HCT116 (cell line): ENCODE measurements at regions not wholly inside any gene's neighbourhood (a gene's known extent, or its start where the extent isn't known, plus 50 kb on each side); places are given as distances from the start of the nearest gene placed in this dataset.

Source experiments
- ATAC-seq: fragments of 200-7000 bp; cut with Tn5 transposase; 2 replicates; pipeline ENCODE4 v1.9.1; 2020; ENCODE audit warnings: mild to moderate bottlenecking, moderate library complexity
- BruUV-seq: library from RNA; stranded (reverse); fragments of 400-500 nt; replicated peaks from 2 replicates; lab custom pipeline; 2021; lab: Mats Ljungman, UMichigan
- CTCF ChIA-PET: fragments of 300-600 bp; sonication (Branson Sonifier 250); formaldehyde crosslinking; loops from one replicate; lab custom pipeline; 2021; ENCODE audit warnings: antibody characterized with exemption; lab: Charles Lee
- POLR2A ChIA-PET: fragments of 300-600, 350-600 bp; sonication (Branson Sonifier 250); formaldehyde crosslinking; loops from one replicate; lab custom pipeline; 2021; ENCODE audit warnings: antibody characterized with exemption; lab: Charles Lee
- RAD21 ChIA-PET, 2 experiments: fragments of 300-600 bp; sonication (Branson Sonifier 250); formaldehyde crosslinking; loops; one replicate each; lab custom pipeline; 2023; ENCODE audit warnings: low total read pairs in 2 of 2; ENCODE audit not compliant: uncharacterized antibody in 2 of 2, unreplicated experiment in 2 of 2, low non-redundant PET in 1 of 2; lab: Charles Lee
- DNase-seq: peaks from one replicate; pipeline ENCODE4 v3.0.0-alpha.2; 2010; ENCODE audit warnings: low read depth, low spot score
- H2AFZ ChIP-seq: fragments of 200-600 bp; shearing (Covaris generic), sonication (generic); 2 replicates; pipeline ENCODE4 v1.6.1; 2017; ENCODE audit warnings: low read depth, mixed run types, mixed read lengths, antibody characterized with exemption, low read length; ENCODE audit not compliant: poor library complexity, severe bottlenecking
- H3K27ac ChIP-seq: 2 replicates; pipeline ENCODE4 v1.5.1; 2012; ENCODE audit warnings: low read depth, low read length
- H3K27me3 ChIP-seq: fragments of 200-600 bp; sonication (generic); 2 replicates; pipeline ENCODE4 v1.6.1; 2016; ENCODE audit warnings: mixed run types, low read length, mixed read lengths; ENCODE audit not compliant: insufficient read depth
- H3K36me3 ChIP-seq, 2 experiments: fragments of 200-500 bp in 1 of 2; fragments of 200-600 bp in 1 of 2; sonication (Bioruptor generic) in 1 of 2; sonication (generic) in 1 of 2; 2 replicates each; pipeline versions ENCODE4 v1.5.1 to v1.6.1; 2014 to 2016; ENCODE audit warnings: low read length in 2 of 2, inconsistent platforms in 1 of 2, mixed read lengths in 1 of 2, mixed run types in 1 of 2; ENCODE audit not compliant: insufficient read depth in 2 of 2, control insufficient read depth in 1 of 2
- H3K4me1 ChIP-seq, 2 experiments: fragments of 200-600 bp in 1 of 2; sonication (generic) in 1 of 2; 2 replicates each; pipeline versions ENCODE4 v1.5.1 to v1.6.1; 2012 to 2017; ENCODE audit warnings: low read length in 2 of 2, inconsistent platforms in 1 of 2, mild to moderate bottlenecking in 1 of 2, mixed read lengths in 1 of 2, mixed run types in 1 of 2, moderate library complexity in 1 of 2; ENCODE audit not compliant: insufficient read depth in 2 of 2, control insufficient read depth in 1 of 2
- H3K4me2 ChIP-seq: fragments of 200-600 bp; sonication (generic); 2 replicates; pipeline ENCODE4 v1.6.1; 2017; ENCODE audit warnings: mixed run types, low read length, mixed read lengths
- H3K4me3 ChIP-seq, 2 experiments: fragments of 200-600 bp in 1 of 2; sonication (generic) in 1 of 2; replicated peaks in 1 of 2; 2 replicates each; pipeline ENCODE4 v1.5.1; 2011 to 2016; ENCODE audit warnings: low read length in 2 of 2, control low read depth in 1 of 2, low read depth in 1 of 2, mild to moderate bottlenecking in 1 of 2, mixed read lengths in 1 of 2, mixed run types in 1 of 2
- H3K79me2 ChIP-seq: fragments of 200-600 bp; sonication (generic); 2 replicates; pipeline ENCODE4 v1.6.1; 2017; ENCODE audit warnings: mild to moderate bottlenecking, mixed run types, low read length, moderate library complexity, mixed read lengths; ENCODE audit not compliant: insufficient read depth
- H3K9ac ChIP-seq: fragments of 200-600 bp; sonication (generic); 2 replicates; pipeline ENCODE4 v1.6.1; 2016; ENCODE audit warnings: low read length, mixed read lengths
- H3K9me2 ChIP-seq: fragments of 200-600 bp; sonication (generic), shearing (Covaris generic); 2 replicates; pipeline ENCODE4 v1.6.1; 2017; ENCODE audit warnings: mixed run types, mild to moderate bottlenecking, moderate library complexity; ENCODE audit not compliant: insufficient read depth
- H3K9me3 ChIP-seq, 2 experiments: fragments of 200-500 bp in 1 of 2; fragments of 200-600 bp in 1 of 2; sonication (Bioruptor generic) in 1 of 2; sonication (generic) in 1 of 2; 2 replicates each; pipeline ENCODE4 v1.6.1; 2014 to 2017; ENCODE audit warnings: low read length in 2 of 2, mixed read lengths in 2 of 2, inconsistent platforms in 1 of 2, low read depth in 1 of 2, mild to moderate bottlenecking in 1 of 2, mixed run types in 1 of 2, moderate library complexity in 1 of 2; ENCODE audit not compliant: control insufficient read depth in 1 of 2, insufficient read depth in 1 of 2
- H4K20me1 ChIP-seq: fragments of 200-600 bp; sonication (generic), shearing (Covaris generic); 2 replicates; pipeline ENCODE4 v1.6.1; 2017; ENCODE audit warnings: mixed run types, mild to moderate bottlenecking, moderate library complexity; ENCODE audit not compliant: insufficient read depth
- CBX3 ChIP-seq: IDR thresholded peaks from 2 replicates; pipeline ENCODE4 v1.6.1; 2012; ENCODE audit warnings: low read depth
- ELF1 ChIP-seq: IDR thresholded peaks from 2 replicates; pipeline ENCODE4 v1.6.1; 2012; ENCODE audit warnings: low read depth, borderline replicate concordance
- EZH2phosphoT487 ChIP-seq: fragments of 200-600 bp; IDR thresholded peaks from 2 replicates; pipeline ENCODE4 v1.6.1; 2018; ENCODE audit warnings: antibody characterized with exemption, borderline replicate concordance
- FOSL1 ChIP-seq: IDR thresholded peaks from 2 replicates; pipeline ENCODE4 v1.6.1; 2012; ENCODE audit warnings: low read depth
- POLR2AphosphoS5 ChIP-seq: IDR thresholded peaks from 2 replicates; pipeline ENCODE4 v1.6.1; 2011; ENCODE audit warnings: mild to moderate bottlenecking, low read depth, low read length, moderate library complexity
- RAD21 ChIP-seq: IDR thresholded peaks from 2 replicates; pipeline ENCODE4 v1.6.1; 2012; ENCODE audit warnings: low read depth, mild to moderate bottlenecking
- SIN3A ChIP-seq: IDR thresholded peaks from 2 replicates; pipeline ENCODE4 v1.6.1; 2012; ENCODE audit warnings: low read depth
- SP1 ChIP-seq: IDR thresholded peaks from 2 replicates; pipeline ENCODE4 v1.6.1; 2012; ENCODE audit warnings: low read depth
- TCF7L2 ChIP-seq: IDR thresholded peaks from 2 replicates; pipeline ENCODE4 v1.7.0; 2011; ENCODE audit warnings: borderline replicate concordance, inconsistent platforms; ENCODE audit not compliant: insufficient read depth, insufficient read length; ENCODE audit errors: extremely low read depth
- YY1 ChIP-seq: IDR thresholded peaks from 2 replicates; pipeline ENCODE4 v1.6.1; 2011; ENCODE audit warnings: low read length, low read depth, moderate library complexity, mild to moderate bottlenecking; ENCODE audit not compliant: insufficient replicate concordance; ENCODE audit errors: extremely low read depth
- ZFX ChIP-seq: fragments of 450-650 bp; IDR thresholded peaks from 2 replicates; pipeline ENCODE4 v1.6.1; 2017
- ZNF274 ChIP-seq: fragments of 200-500 bp; sonication (Bioruptor generic); IDR thresholded peaks from 2 replicates; pipeline ENCODE4 v1.6.1; 2014; ENCODE audit warnings: mild to moderate bottlenecking, low read depth, low read length, inconsistent platforms
- intact Hi-C: fragments of 100-400 bp; cut with micrococcal nuclease; formaldehyde crosslinking; loops from 2 replicates; pipeline ENCODE4 v1.10.0; 2022
- TF ChIP-seq, protein P1 (sequence below): IDR thresholded peaks from 2 replicates; pipeline ENCODE4 v1.6.1; 2012
- TF ChIP-seq, protein P2 (sequence below): IDR thresholded peaks from 2 replicates; pipeline ENCODE4 v1.6.1; 2012; ENCODE audit warnings: low read depth

DNA sequence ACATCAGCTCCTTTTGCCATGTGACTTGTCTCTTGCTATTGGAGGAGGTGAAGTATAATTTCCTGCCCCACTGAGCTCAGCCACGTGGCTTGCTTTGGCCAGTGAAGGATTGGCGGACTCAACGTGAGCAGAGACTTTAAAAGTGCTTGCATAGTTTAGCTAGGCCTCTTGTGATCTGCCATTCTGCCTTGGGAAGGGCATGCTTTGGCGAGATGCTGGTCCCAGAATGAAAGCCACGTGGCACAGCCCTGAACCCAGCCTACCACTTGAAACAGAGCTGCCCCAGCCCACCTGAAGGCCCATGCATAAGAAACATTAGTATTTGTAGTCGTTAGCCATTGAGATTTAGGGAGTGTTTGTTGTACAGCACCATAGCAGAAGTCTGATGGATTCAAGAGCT lies 148.2 kb downstream of the TMEM132E start:
- Histone ChIP-seq H3K27ac (no peak overlapping the region), H3K9me2 (no peaks in the 10 kb centered on the region), H3K4me3 (no peak overlapping the region)
- no peak for DNase-seq
- RAD21 ChIA-PET: no interaction called here
- no TSS peak for BruUV-seq
- TF ChIP-seq POLR2AphosphoS5 (no peak), FOSL1 (no peak)
- TF ChIP-seq, protein P1, sequence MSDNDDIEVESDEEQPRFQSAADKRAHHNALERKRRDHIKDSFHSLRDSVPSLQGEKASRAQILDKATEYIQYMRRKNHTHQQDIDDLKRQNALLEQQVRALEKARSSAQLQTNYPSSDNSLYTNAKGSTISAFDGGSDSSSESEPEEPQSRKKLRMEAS: no peak
- TF ChIP-seq, all 23 proteins: peak for 0
- Histone ChIP-seq H3K4me2 (no peak overlapping the region), H3K36me3 (no peaks in the 10 kb centered on the region), H3K4me1 (peaks cover 0 to 4% of the 10 kb centered on the region in 2 experiments; a peak in 1 of 4 replicates), H4K20me1 (no peaks in the 10 kb centered on the region), H3K79me2 (no peaks in the 10 kb centered on the region), H3K9me3 (no peaks in the 10 kb centered on the region), H2AFZ (no peak overlapping the region), H3K27me3 (peaks cover 50% of the 10 kb centered on the region), H3K9ac (no peak overlapping the region)
- intact Hi-C loops: no loop called here
- ChIA-PET CTCF (no interaction called here), POLR2A (no interaction called here)
- ATAC-seq: no peak

GRCh38 chr17:34726536-34727384 lies 147.4 kb downstream of the TMEM132E start:
- TF ChIP-seq ZNF274 (no peak), ZFX (no peak), ELF1 (no peak), SP1 (no peak), POLR2AphosphoS5 (no peak), RAD21 (no peak), SIN3A (no peak), FOSL1 (no peak), TCF7L2 (no peak), CBX3 (no peak), YY1 (no peak), EZH2phosphoT487 (no peak)
- TF ChIP-seq, protein P2, sequence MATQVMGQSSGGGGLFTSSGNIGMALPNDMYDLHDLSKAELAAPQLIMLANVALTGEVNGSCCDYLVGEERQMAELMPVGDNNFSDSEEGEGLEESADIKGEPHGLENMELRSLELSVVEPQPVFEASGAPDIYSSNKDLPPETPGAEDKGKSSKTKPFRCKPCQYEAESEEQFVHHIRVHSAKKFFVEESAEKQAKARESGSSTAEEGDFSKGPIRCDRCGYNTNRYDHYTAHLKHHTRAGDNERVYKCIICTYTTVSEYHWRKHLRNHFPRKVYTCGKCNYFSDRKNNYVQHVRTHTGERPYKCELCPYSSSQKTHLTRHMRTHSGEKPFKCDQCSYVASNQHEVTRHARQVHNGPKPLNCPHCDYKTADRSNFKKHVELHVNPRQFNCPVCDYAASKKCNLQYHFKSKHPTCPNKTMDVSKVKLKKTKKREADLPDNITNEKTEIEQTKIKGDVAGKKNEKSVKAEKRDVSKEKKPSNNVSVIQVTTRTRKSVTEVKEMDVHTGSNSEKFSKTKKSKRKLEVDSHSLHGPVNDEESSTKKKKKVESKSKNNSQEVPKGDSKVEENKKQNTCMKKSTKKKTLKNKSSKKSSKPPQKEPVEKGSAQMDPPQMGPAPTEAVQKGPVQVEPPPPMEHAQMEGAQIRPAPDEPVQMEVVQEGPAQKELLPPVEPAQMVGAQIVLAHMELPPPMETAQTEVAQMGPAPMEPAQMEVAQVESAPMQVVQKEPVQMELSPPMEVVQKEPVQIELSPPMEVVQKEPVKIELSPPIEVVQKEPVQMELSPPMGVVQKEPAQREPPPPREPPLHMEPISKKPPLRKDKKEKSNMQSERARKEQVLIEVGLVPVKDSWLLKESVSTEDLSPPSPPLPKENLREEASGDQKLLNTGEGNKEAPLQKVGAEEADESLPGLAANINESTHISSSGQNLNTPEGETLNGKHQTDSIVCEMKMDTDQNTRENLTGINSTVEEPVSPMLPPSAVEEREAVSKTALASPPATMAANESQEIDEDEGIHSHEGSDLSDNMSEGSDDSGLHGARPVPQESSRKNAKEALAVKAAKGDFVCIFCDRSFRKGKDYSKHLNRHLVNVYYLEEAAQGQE: no peak
- CTCF ChIA-PET: no interaction called here
- no peak overlapping the region for H3K4me3 ChIP-seq
- H3K9me3 ChIP-seq: no peaks in the 10 kb centered on the region
- POLR2A ChIA-PET: no interaction called here
- ATAC-seq (no peak), DNase-seq (no peak)
- no peak overlapping the region for H2AFZ ChIP-seq
- peaks cover 47% of the 10 kb centered on the region for H3K27me3 ChIP-seq
- no peaks in the 10 kb centered on the region for H4K20me1 ChIP-seq
- no peak overlapping the region for H3K27ac ChIP-seq
- RAD21 ChIA-PET: no interaction called here
- H3K4me2 ChIP-seq: no peak overlapping the region
- no TSS peak for BruUV-seq
- H3K9ac ChIP-seq: no peak overlapping the region
- H3K79me2 ChIP-seq: no peaks in the 10 kb centered on the region
- peaks cover 0 to 11% of the 10 kb centered on the region in 2 experiments; a peak in 2 of 4 replicates for H3K4me1 ChIP-seq
- intact Hi-C loops: no loop called here
- no peaks in the 10 kb centered on the region for H3K9me2 ChIP-seq
- H3K36me3 ChIP-seq: no peaks in the 10 kb centered on the region
